GM23338 (cell line): ENCODE measurements at regions not wholly inside any gene's neighbourhood (a gene's known extent, or its start where the extent isn't known, plus 50 kb on each side); places are given as distances from the start of the nearest gene placed in this dataset.

Source experiments
- ATAC-seq: fragments of 200-7000 bp; cut with Tn5 transposase; 3 replicates; pipeline ENCODE4 v1.9.1; 2020
- DNase-seq: peaks from one replicate; pipeline ENCODE4 v3.0.0-alpha.2; 2015; ENCODE audit warnings: low spot score
- H2AFZ ChIP-seq: fragments of 200-600 bp; sonication (generic); 2 replicates; pipeline ENCODE4 v1.8.0; 2016; ENCODE audit warnings: antibody characterized with exemption, mild to moderate bottlenecking, moderate library complexity
- H3F3A ChIP-seq: fragments of 200-600 bp; sonication (generic); replicated peaks from 2 replicates; pipeline ENCODE4 v1.8.0; 2017; ENCODE audit warnings: antibody characterized with exemption, mixed run types, low read depth
- H3K27ac ChIP-seq: fragments of 200-600 bp; sonication (generic); 2 replicates; pipeline ENCODE4 v1.6.1; 2016; ENCODE audit warnings: low read depth
- H3K27me3 ChIP-seq: fragments of 200-600 bp; sonication (generic); 2 replicates; pipeline ENCODE4 v1.8.0; 2016; ENCODE audit warnings: mild to moderate bottlenecking, mixed run types, moderate library complexity; ENCODE audit not compliant: insufficient read depth
- H3K36me3 ChIP-seq: fragments of 200-600 bp; sonication (generic); 2 replicates; pipeline ENCODE4 v1.8.0; 2016; ENCODE audit warnings: mild to moderate bottlenecking; ENCODE audit not compliant: insufficient read depth
- H3K4me1 ChIP-seq: fragments of 200-600 bp; sonication (generic); 2 replicates; pipeline ENCODE4 v1.8.0; 2016; ENCODE audit warnings: mild to moderate bottlenecking, moderate library complexity; ENCODE audit not compliant: insufficient read depth
- H3K4me2 ChIP-seq: fragments of 200-600 bp; sonication (generic); 2 replicates; pipeline ENCODE4 v1.7.1; 2017; ENCODE audit warnings: mixed run types
- H3K4me3 ChIP-seq: fragments of 200-600 bp; sonication (generic); 2 replicates; pipeline ENCODE4 v1.6.1; 2016; ENCODE audit warnings: mixed run types
- H3K79me2 ChIP-seq: fragments of 200-600 bp; sonication (generic); replicated peaks from 2 replicates; pipeline ENCODE4 v1.8.0; 2017; ENCODE audit warnings: mild to moderate bottlenecking; ENCODE audit not compliant: insufficient read depth
- H3K9me2 ChIP-seq: fragments of 200-600 bp; sonication (generic); 2 replicates; pipeline ENCODE4 v1.8.0; 2017; ENCODE audit not compliant: insufficient read depth
- H4K20me1 ChIP-seq: fragments of 200-600 bp; sonication (generic); replicated peaks from 2 replicates; pipeline ENCODE4 v1.8.0; 2017; ENCODE audit warnings: mild to moderate bottlenecking; ENCODE audit not compliant: insufficient read depth
- H3K27ac Mint-ChIP-seq: 2 replicates; pipeline ENCODE4 v1.8.0; 2020; ENCODE audit warnings: inconsistent platforms, mild to moderate bottlenecking, moderate library complexity, mixed read lengths
- H3K27me3 Mint-ChIP-seq: 3 replicates; pipeline ENCODE4 v1.8.0; 2022; ENCODE audit warnings: low read depth, mild to moderate bottlenecking, moderate library complexity, mixed read lengths, inconsistent platforms; ENCODE audit not compliant: insufficient read depth, poor library complexity
- H3K36me3 Mint-ChIP-seq: 3 replicates; pipeline ENCODE4 v1.8.0; 2021; ENCODE audit warnings: low read depth, mild to moderate bottlenecking, inconsistent platforms, moderate library complexity, mixed read lengths
- H3K4me1 Mint-ChIP-seq: 3 replicates; pipeline ENCODE4 v1.8.0; 2020; ENCODE audit warnings: mild to moderate bottlenecking, inconsistent platforms, mixed read lengths
- H3K4me3 Mint-ChIP-seq: 3 replicates; pipeline ENCODE4 v1.8.0; 2021; ENCODE audit warnings: moderate library complexity, mild to moderate bottlenecking, inconsistent platforms, mixed read lengths
- H3K9me3 Mint-ChIP-seq: 3 replicates; pipeline ENCODE4 v1.8.0; 2020; ENCODE audit warnings: moderate library complexity, mild to moderate bottlenecking, inconsistent platforms, mixed read lengths
- CREB1 ChIP-seq: fragments of 250-450 bp; sonication (Bioruptor Pico); IDR thresholded peaks from 2 replicates; pipeline ENCODE4 v1.5.0; 2020; ENCODE audit warnings: low read depth, mild to moderate bottlenecking, moderate library complexity
- EZH2 ChIP-seq: fragments of 200-600 bp; sonication (generic); IDR thresholded peaks from one replicate; pipeline ENCODE4 v1.8.0; 2017; ENCODE audit warnings: antibody characterized with exemption, mild to moderate bottlenecking, low read depth; ENCODE audit not compliant: unreplicated experiment
- EZH2phosphoT487 ChIP-seq: fragments of 200-600 bp; sonication (generic); IDR thresholded peaks from one replicate; pipeline ENCODE4 v1.8.1; 2018; ENCODE audit warnings: antibody characterized with exemption; ENCODE audit not compliant: unreplicated experiment
- JUNB ChIP-seq: IDR thresholded peaks from one replicate; pipeline ENCODE4 v1.6.1; 2016; ENCODE audit warnings: antibody characterized with exemption; ENCODE audit not compliant: unreplicated experiment
- NANOG ChIP-seq: IDR thresholded peaks from 2 replicates; pipeline ENCODE4 v1.6.1; 2016; ENCODE audit warnings: antibody characterized with exemption, borderline replicate concordance
- POLR2AphosphoS5 ChIP-seq: IDR thresholded peaks from 2 replicates; pipeline ENCODE4 v1.6.1; 2016; ENCODE audit warnings: antibody characterized with exemption, low read depth
- STAT1 ChIP-seq: IDR thresholded peaks from one replicate; pipeline ENCODE4 v1.6.1; 2016; ENCODE audit warnings: antibody characterized with exemption; ENCODE audit not compliant: unreplicated experiment
- ZNF114 ChIP-seq: fragments of 250-450 bp; sonication (Bioruptor Pico); IDR thresholded peaks from 2 replicates; pipeline ENCODE4 v1.5.0; 2020; ENCODE audit warnings: mild to moderate bottlenecking, moderate library complexity
- ZNF331 ChIP-seq: fragments of 250-450 bp; sonication (Bioruptor Pico); IDR thresholded peaks from 2 replicates; pipeline ENCODE4 v1.5.0; 2020; ENCODE audit warnings: low read depth, mild to moderate bottlenecking, moderate library complexity
- TF ChIP-seq, protein P1 (sequence below): fragments of 250-450 bp; sonication (Bioruptor Pico); IDR thresholded peaks from 2 replicates; pipeline ENCODE4 v1.5.0; 2020; ENCODE audit warnings: mild to moderate bottlenecking, moderate library complexity
- TF ChIP-seq, protein P2 (sequence below): IDR thresholded peaks from one replicate; pipeline ENCODE4 v1.6.1; 2018; ENCODE audit warnings: antibody characterized with exemption; ENCODE audit not compliant: unreplicated experiment
- TF ChIP-seq, protein P3 (sequence below): IDR thresholded peaks from 2 replicates; pipeline ENCODE4 v1.6.1; 2016; ENCODE audit warnings: antibody characterized with exemption
- TF ChIP-seq, protein P4 (sequence below), 2 experiments: fragments of 200-600 bp in 1 of 2; sonication (generic) in 1 of 2; conservative IDR thresholded peaks; 2 replicates each; pipeline versions ENCODE4 v1.5.1 to v1.6.1; 2016 to 2017; ENCODE audit warnings: antibody characterized with exemption in 2 of 2, low read depth in 2 of 2, mild to moderate bottlenecking in 2 of 2, moderate library complexity in 1 of 2

DNA sequence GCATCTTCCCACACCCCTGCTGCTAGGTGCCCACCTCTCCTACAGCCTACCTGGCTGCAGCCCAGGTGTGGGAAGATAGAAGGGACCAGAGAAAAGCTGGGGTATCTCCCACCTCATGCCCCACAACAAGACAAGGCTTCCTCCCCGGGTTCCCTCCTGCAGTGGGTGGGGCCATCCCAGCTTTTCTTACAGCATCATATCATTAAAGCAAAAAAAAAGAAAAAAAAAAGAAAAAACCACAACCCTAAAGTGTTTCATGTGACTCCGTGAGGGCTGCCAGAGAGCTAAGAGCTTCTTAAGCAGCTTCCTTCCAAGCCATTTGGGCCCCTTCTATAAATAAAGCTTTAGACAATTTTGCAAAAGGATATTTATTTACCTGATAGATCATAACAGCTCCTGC is 455.4 kb upstream of the TSHZ3 start:
- H3K4me2 ChIP-seq = no peak overlapping the region
- H3K27ac Mint-ChIP-seq = no peak overlapping the region
- no peaks in the 10 kb centered on the region for H3K9me3 Mint-ChIP-seq
- no peaks in the 10 kb centered on the region for H4K20me1 ChIP-seq
- no peaks in the 10 kb centered on the region for H3K4me1 ChIP-seq
- no peaks in the 10 kb centered on the region for H3K79me2 ChIP-seq
- H3K27me3 ChIP-seq = no peaks in the 10 kb centered on the region
- no peak overlapping the region for H3K27ac ChIP-seq
- no peak for TF ChIP-seq NANOG
- TF ChIP-seq, protein P1, sequence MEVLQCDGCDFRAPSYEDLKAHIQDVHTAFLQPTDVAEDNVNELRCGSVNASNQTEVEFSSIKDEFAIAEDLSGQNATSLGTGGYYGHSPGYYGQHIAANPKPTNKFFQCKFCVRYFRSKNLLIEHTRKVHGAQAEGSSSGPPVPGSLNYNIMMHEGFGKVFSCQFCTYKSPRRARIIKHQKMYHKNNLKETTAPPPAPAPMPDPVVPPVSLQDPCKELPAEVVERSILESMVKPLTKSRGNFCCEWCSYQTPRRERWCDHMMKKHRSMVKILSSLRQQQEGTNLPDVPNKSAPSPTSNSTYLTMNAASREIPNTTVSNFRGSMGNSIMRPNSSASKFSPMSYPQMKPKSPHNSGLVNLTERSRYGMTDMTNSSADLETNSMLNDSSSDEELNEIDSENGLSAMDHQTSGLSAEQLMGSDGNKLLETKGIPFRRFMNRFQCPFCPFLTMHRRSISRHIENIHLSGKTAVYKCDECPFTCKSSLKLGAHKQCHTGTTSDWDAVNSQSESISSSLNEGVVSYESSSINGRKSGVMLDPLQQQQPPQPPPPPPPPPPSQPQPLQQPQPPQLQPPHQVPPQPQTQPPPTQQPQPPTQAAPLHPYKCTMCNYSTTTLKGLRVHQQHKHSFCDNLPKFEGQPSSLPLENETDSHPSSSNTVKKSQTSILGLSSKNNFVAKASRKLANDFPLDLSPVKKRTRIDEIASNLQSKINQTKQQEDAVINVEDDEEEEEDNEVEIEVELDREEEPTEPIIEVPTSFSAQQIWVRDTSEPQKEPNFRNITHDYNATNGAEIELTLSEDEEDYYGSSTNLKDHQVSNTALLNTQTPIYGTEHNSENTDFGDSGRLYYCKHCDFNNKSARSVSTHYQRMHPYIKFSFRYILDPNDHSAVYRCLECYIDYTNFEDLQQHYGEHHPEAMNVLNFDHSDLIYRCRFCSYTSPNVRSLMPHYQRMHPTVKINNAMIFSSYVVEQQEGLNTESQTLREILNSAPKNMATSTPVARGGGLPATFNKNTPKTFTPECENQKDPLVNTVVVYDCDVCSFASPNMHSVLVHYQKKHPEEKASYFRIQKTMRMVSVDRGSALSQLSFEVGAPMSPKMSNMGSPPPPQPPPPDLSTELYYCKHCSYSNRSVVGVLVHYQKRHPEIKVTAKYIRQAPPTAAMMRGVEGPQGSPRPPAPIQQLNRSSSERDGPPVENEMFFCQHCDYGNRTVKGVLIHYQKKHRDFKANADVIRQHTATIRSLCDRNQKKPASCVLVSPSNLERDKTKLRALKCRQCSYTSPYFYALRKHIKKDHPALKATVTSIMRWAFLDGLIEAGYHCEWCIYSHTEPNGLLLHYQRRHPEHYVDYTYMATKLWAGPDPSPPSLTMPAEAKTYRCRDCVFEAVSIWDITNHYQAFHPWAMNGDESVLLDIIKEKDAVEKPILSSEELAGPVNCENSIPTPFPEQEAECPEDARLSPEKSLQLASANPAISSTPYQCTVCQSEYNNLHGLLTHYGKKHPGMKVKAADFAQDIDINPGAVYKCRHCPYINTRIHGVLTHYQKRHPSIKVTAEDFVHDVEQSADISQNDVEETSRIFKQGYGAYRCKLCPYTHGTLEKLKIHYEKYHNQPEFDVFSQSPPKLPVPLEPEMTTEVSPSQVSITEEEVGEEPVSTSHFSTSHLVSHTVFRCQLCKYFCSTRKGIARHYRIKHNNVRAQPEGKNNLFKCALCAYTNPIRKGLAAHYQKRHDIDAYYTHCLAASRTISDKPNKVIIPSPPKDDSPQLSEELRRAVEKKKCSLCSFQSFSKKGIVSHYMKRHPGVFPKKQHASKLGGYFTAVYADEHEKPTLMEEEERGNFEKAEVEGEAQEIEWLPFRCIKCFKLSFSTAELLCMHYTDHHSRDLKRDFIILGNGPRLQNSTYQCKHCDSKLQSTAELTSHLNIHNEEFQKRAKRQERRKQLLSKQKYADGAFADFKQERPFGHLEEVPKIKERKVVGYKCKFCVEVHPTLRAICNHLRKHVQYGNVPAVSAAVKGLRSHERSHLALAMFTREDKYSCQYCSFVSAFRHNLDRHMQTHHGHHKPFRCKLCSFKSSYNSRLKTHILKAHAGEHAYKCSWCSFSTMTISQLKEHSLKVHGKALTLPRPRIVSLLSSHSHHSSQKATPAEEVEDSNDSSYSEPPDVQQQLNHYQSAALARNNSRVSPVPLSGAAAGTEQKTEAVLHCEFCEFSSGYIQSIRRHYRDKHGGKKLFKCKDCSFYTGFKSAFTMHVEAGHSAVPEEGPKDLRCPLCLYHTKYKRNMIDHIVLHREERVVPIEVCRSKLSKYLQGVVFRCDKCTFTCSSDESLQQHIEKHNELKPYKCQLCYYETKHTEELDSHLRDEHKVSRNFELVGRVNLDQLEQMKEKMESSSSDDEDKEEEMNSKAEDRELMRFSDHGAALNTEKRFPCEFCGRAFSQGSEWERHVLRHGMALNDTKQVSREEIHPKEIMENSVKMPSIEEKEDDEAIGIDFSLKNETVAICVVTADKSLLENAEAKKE (CRISPR knock-in tag) = no peak
- TF ChIP-seq, protein P2, sequence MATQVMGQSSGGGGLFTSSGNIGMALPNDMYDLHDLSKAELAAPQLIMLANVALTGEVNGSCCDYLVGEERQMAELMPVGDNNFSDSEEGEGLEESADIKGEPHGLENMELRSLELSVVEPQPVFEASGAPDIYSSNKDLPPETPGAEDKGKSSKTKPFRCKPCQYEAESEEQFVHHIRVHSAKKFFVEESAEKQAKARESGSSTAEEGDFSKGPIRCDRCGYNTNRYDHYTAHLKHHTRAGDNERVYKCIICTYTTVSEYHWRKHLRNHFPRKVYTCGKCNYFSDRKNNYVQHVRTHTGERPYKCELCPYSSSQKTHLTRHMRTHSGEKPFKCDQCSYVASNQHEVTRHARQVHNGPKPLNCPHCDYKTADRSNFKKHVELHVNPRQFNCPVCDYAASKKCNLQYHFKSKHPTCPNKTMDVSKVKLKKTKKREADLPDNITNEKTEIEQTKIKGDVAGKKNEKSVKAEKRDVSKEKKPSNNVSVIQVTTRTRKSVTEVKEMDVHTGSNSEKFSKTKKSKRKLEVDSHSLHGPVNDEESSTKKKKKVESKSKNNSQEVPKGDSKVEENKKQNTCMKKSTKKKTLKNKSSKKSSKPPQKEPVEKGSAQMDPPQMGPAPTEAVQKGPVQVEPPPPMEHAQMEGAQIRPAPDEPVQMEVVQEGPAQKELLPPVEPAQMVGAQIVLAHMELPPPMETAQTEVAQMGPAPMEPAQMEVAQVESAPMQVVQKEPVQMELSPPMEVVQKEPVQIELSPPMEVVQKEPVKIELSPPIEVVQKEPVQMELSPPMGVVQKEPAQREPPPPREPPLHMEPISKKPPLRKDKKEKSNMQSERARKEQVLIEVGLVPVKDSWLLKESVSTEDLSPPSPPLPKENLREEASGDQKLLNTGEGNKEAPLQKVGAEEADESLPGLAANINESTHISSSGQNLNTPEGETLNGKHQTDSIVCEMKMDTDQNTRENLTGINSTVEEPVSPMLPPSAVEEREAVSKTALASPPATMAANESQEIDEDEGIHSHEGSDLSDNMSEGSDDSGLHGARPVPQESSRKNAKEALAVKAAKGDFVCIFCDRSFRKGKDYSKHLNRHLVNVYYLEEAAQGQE = no peak
- TF ChIP-seq, protein P3, sequence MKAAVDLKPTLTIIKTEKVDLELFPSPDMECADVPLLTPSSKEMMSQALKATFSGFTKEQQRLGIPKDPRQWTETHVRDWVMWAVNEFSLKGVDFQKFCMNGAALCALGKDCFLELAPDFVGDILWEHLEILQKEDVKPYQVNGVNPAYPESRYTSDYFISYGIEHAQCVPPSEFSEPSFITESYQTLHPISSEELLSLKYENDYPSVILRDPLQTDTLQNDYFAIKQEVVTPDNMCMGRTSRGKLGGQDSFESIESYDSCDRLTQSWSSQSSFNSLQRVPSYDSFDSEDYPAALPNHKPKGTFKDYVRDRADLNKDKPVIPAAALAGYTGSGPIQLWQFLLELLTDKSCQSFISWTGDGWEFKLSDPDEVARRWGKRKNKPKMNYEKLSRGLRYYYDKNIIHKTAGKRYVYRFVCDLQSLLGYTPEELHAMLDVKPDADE = no peak
- TF ChIP-seq EZH2 = no peak
- TF ChIP-seq CREB1 (CRISPR knock-in tag) = no peak
- TF ChIP-seq POLR2AphosphoS5 = no peak
- no peak for TF ChIP-seq ZNF331 (CRISPR knock-in tag)
- TF ChIP-seq EZH2phosphoT487 = no peak
- no peak for TF ChIP-seq JUNB
- TF ChIP-seq, protein P4, sequence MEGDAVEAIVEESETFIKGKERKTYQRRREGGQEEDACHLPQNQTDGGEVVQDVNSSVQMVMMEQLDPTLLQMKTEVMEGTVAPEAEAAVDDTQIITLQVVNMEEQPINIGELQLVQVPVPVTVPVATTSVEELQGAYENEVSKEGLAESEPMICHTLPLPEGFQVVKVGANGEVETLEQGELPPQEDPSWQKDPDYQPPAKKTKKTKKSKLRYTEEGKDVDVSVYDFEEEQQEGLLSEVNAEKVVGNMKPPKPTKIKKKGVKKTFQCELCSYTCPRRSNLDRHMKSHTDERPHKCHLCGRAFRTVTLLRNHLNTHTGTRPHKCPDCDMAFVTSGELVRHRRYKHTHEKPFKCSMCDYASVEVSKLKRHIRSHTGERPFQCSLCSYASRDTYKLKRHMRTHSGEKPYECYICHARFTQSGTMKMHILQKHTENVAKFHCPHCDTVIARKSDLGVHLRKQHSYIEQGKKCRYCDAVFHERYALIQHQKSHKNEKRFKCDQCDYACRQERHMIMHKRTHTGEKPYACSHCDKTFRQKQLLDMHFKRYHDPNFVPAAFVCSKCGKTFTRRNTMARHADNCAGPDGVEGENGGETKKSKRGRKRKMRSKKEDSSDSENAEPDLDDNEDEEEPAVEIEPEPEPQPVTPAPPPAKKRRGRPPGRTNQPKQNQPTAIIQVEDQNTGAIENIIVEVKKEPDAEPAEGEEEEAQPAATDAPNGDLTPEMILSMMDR (conservative IDR thresholded peaks at IDR 0.05; ENCODE audit: low read depth in 2 of 2) = no peak
- TF ChIP-seq ZNF114 (CRISPR knock-in tag) = no peak
- no peak for TF ChIP-seq STAT1
- no peaks in the 10 kb centered on the region for H3F3A ChIP-seq
- ATAC-seq = no peak
- no peaks in the 10 kb centered on the region for H3K36me3 ChIP-seq
- no peak for DNase-seq
- H2AFZ ChIP-seq = no peak overlapping the region; the same call in 1 of the 2 replicates
- no peak overlapping the region for H3K4me3 ChIP-seq
- peaks cover 4% of the 10 kb centered on the region for H3K27me3 Mint-ChIP-seq
- H3K4me1 Mint-ChIP-seq = peaks cover 22% of the 10 kb centered on the region
- no peaks in the 10 kb centered on the region for H3K36me3 Mint-ChIP-seq
- no peak overlapping the region for H3K4me3 Mint-ChIP-seq
- no peaks in the 10 kb centered on the region for H3K9me2 ChIP-seq
